NCI-H2196 (cell line): ENCODE measurements at regions not wholly inside any gene's neighbourhood (a gene's known extent, or its start where the extent isn't known, plus 50 kb on each side); places are given as distances from the start of the nearest gene placed in this dataset.

Experiments used
- DNase-seq: peaks from one replicate; lab custom pipeline; 2025; ENCODE audit not compliant: unreplicated experiment; lab: John Stamatoyannopoulos, UW

GRCh38 chr1:25105836-25106235 lies 126.5 kb downstream of the SYF2 start:
- no peak for DNase-seq

DNA sequence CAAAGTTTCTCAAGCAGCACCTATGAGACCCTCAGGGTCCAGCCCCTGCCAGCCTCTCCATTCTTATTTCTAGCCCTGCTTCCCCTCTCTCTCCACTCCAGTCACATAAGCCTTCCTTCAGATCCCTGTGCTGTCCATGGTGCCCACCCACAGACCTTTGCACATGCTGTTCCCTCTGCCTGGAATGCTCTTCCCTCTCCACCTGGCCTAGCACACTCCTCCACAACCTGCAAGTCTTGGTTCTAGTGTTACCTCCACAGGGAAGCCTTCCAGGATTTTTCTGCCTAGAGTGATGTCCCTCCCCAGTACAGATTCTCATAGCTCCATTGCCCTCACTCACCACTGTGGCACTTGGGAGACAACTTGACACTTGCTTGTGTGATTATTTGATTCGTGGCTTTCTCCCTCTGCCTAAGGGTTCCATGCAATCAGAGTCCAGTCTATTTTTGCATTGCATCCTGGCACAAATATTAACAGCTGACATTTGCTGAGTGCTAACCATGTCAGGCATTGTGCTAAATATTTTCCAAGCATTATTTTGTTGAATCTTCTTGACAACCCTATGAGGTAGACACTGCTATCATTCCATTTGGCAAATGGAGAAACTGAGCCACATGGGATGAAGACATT lies 127.3 kb downstream of the SYF2 start:
- DNase-seq: no peak

GRCh38 chr1:25103164-25103795 lies 129.0 kb downstream of the SYF2 start:
- DNase-seq: no peak

GRCh38 chr1:25100151-25100833 lies 132.0 kb downstream of the SYF2 start:
- no peak for DNase-seq

DNA sequence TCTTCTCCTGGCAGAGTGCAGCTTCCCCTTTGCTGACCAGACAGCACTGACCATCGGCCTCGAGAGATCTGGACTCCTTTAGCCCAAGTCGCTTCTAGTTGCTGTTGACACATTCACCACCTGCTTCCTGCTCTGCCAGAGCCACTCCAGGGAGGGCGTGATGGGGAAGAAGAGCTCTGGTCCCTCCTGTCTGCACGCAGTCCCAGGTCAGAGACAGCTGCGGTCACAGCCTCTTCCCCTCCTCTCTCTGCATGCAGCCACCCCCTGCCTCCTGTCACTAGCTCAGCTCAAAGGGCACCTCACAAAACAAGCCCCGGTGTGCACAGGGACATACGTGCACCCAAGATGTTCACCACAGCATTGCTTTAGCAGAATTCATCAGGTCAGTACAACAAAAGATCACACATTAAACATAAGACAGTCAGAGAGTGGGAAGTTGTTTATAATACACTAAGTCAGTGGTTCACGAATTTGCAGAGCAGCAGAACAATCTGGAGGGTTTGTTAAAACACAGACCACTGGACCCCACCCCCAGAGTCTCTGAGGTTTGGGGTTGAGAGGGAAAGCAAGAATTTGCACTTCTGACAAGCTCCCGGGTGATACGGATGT lies 132.9 kb downstream of the SYF2 start:
- DNase-seq: peak; percentile 63

- no peak for DNase-seq
Measured at GRCh38 chr1:25098717-25099116, 133.6 kb downstream of the SYF2 start.

GRCh38 chr1:25096307-25097150 lies 135.8 kb downstream of the SYF2 start:
- DNase-seq: no peak

- DNase-seq: no peak
Measured at GRCh38 chr1:25095635-25096200, 136.6 kb downstream of the SYF2 start.

GRCh38 chr1:25094995-25095394 lies 137.3 kb downstream of the SYF2 start:
- no peak for DNase-seq

- DNase-seq: no peak
Measured at GRCh38 chr1:25094229-25094628, 138.1 kb downstream of the SYF2 start.

DNA sequence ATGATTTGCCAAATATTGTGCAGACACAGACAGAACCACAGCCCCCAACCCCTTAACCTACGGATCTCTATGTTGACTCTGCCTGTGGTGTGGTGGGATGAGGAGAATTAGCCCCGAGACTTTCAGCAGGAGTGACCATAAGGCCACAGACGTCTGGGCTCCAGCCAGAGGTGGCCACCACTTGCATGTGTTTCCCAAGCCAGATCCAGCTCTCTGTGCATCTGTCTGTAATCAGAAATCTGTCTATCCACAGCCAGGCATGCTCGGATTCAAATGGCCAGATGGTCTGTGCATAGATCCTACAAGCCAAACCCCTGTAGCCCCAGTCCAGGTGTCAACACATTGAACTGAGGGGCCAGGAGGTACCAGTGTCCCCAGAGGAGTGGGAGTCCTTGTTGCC lies 140.6 kb downstream of the SYF2 start:
- DNase-seq: no peak

DNA sequence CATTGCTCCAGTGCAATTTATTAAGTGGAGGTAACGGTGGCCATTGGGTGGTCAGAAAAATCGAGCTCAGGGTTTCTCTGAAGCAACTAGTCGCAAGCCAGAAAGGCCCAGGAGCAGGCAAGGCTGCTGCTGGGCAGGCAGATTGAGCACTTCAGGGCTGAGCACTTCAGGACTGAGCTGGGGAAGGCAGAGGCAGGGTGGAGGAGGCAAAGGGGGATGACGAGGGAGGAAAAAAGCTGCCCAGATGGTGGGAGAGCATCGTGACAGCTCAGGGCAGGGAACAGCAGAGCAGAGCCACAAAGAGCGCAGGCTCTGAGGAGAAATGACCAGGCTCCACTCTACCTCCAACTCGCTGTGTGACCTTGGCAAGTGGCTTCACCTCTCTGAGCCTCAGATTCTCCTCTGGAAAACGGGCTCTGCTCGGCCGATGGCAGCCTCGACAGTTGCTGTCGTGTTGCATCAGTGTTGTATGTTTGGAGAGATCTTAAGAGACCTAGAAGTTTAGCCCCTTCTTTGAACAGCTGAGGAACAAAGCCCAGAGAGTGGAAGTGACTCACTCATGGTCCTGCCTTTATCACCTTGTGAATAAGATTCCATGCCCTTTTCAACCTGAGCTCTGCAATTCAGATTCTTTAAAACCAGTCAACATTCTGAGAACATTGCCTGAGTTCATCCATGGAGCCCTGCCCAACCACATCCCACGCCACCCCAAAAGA lies 141.4 kb downstream of the SYF2 start:
- DNase-seq: no peak

- DNase-seq: no peak
Measured at GRCh38 chr1:25089772-25090171, 142.5 kb downstream of the SYF2 start.

GRCh38 chr1:25088946-25089345 lies 143.4 kb downstream of the SYF2 start:
- no peak for DNase-seq

GRCh38 chr1:25088180-25088701 lies 144.1 kb downstream of the SYF2 start:
- DNase-seq: no peak

DNA sequence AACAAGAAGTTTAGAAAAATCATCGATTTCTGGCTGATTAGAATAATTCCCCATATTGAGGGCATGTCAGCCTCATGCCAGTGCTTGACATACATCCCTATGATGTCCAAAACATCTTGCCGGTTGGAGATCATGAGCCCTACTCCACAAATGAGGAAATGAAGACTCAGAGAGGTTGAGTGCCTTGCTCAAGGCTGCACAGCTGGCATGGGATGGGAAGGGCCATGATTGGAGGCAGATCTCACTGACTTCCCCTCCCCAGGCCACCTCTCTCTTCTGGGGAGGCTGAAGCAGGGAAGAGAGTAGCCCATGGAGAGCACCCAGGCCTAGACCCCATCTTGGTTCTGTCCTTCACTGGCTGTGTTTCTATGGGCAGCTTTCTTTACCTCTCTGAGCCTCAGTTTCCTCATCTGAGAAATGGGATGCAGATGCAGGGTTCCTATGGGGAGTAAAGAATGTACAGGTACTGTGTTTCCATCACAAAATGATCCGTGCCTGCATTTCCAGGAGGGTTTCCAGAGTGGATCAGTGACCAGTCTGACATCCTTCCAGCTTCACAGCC lies 145.7 kb downstream of the SYF2 start:
- no peak for DNase-seq

- DNase-seq: no peak
Measured at GRCh38 chr1:25084407-25084806, 147.9 kb downstream of the SYF2 start.

- DNase-seq: no peak
Measured at GRCh38 chr1:25083481-25084345, 148.6 kb downstream of the SYF2 start.

GRCh38 chr1:25082995-25083394 lies 149.3 kb downstream of the SYF2 start:
- no peak for DNase-seq
